WTC11 (cell line): ENCODE measurements at regions not wholly inside any gene's neighbourhood (a gene's known extent, or its start where the extent isn't known, plus 50 kb on each side); places are given as distances from the start of the nearest gene placed in this dataset.

Source experiments
- ATAC-seq: fragments of 200-7000 bp; cut with Tn5 transposase; 2 replicates; pipeline ENCODE4 v1.10.0; 2021; ENCODE audit warnings: mild to moderate bottlenecking, moderate library complexity
- CTCF ChIA-PET: fragments of 300-600 bp; sonication (Branson Sonifier 250); formaldehyde crosslinking; loops from one replicate; lab custom pipeline; 2021; ENCODE audit warnings: antibody characterized with exemption; lab: Charles Lee
- POLR2A ChIA-PET: fragments of 350-600 bp; sonication (Branson Sonifier 250); formaldehyde crosslinking; loops from one replicate; lab custom pipeline; 2021; ENCODE audit warnings: antibody characterized with exemption; lab: Charles Lee
- DNase-seq: peaks from one replicate; pipeline ENCODE4 v3.0.0; 2021; ENCODE audit warnings: low spot score
- H3K27ac Mint-ChIP-seq: 2 replicates; pipeline ENCODE4 v1.8.0; 2021; ENCODE audit warnings: mixed read lengths
- H3K27me3 Mint-ChIP-seq: 2 replicates; pipeline ENCODE4 v1.8.0; 2021; ENCODE audit warnings: low read depth, mild to moderate bottlenecking, moderate library complexity, mixed read lengths
- H3K36me3 Mint-ChIP-seq: 2 replicates; pipeline ENCODE4 v1.8.0; 2021; ENCODE audit warnings: mixed read lengths
- H3K4me1 Mint-ChIP-seq: 2 replicates; pipeline ENCODE4 v1.8.0; 2022; ENCODE audit warnings: mixed read lengths
- H3K4me3 Mint-ChIP-seq: 2 replicates; pipeline ENCODE4 v1.8.0; 2021; ENCODE audit warnings: mild to moderate bottlenecking, moderate library complexity, mixed read lengths
- H3K9me3 Mint-ChIP-seq: 2 replicates; pipeline ENCODE4 v1.8.0; 2021; ENCODE audit warnings: mixed read lengths
- ELF4 ChIP-seq: sonication (generic); formaldehyde crosslinking; IDR thresholded peaks from 2 replicates; pipeline ENCODE4 v1.8.1; 2022; ENCODE audit warnings: low read depth, mild to moderate bottlenecking, moderate library complexity, missing genetic modification reagents
- EMX1 ChIP-seq: fragments of 250-450 bp; sonication (Bioruptor Pico); IDR thresholded peaks from 2 replicates; pipeline ENCODE4 v1.8.0; 2021; ENCODE audit warnings: mild to moderate bottlenecking
- ETV6 ChIP-seq: sonication (generic); formaldehyde crosslinking; IDR thresholded peaks from 2 replicates; pipeline ENCODE4 v1.8.1; 2022; ENCODE audit warnings: mild to moderate bottlenecking, missing genetic modification reagents
- FOXK1 ChIP-seq: sonication (generic); formaldehyde crosslinking; IDR thresholded peaks from 2 replicates; pipeline ENCODE4 v1.8.0; 2022; ENCODE audit warnings: mild to moderate bottlenecking, moderate library complexity, missing genetic modification reagents
- GTF2I ChIP-seq: fragments of 250-450 bp; sonication (Bioruptor Pico); conservative IDR thresholded peaks from 2 replicates; pipeline ENCODE4 v1.4.0; 2021; ENCODE audit warnings: mild to moderate bottlenecking
- IRF2 ChIP-seq: sonication (generic); formaldehyde crosslinking; IDR thresholded peaks from 2 replicates; pipeline ENCODE4 v1.8.0; 2022; ENCODE audit warnings: low read depth, missing genetic modification reagents, borderline replicate concordance
- MLX ChIP-seq: sonication (generic); formaldehyde crosslinking; IDR thresholded peaks from 2 replicates; pipeline ENCODE4 v1.8.1; 2023; ENCODE audit warnings: mild to moderate bottlenecking, missing genetic modification reagents, moderate library complexity
- NFATC4 ChIP-seq: fragments of 250-450 bp; sonication (Bioruptor Pico); IDR thresholded peaks from 2 replicates; pipeline ENCODE4 v1.9.0; 2021; ENCODE audit warnings: mild to moderate bottlenecking
- NR1H2 ChIP-seq: sonication (generic); formaldehyde crosslinking; IDR thresholded peaks from 2 replicates; pipeline ENCODE4 v1.9.0; 2021; ENCODE audit warnings: mild to moderate bottlenecking, moderate library complexity, missing genetic modification reagents
- PRDM15 ChIP-seq: sonication (generic); formaldehyde crosslinking; IDR thresholded peaks from 2 replicates; pipeline ENCODE4 v1.8.0; 2022; ENCODE audit warnings: missing genetic modification reagents
- TEAD1 ChIP-seq: sonication (generic); formaldehyde crosslinking; IDR thresholded peaks from 2 replicates; pipeline ENCODE4 v1.8.0; 2022; ENCODE audit warnings: mild to moderate bottlenecking, missing genetic modification reagents
- TEAD4 ChIP-seq: sonication (generic); formaldehyde crosslinking; IDR thresholded peaks from 2 replicates; pipeline ENCODE4 v1.8.0; 2022; ENCODE audit warnings: mild to moderate bottlenecking, missing genetic modification reagents
- USF1 ChIP-seq: sonication (generic); formaldehyde crosslinking; IDR thresholded peaks from 2 replicates; pipeline ENCODE4 v1.8.0; 2022; ENCODE audit warnings: mild to moderate bottlenecking, missing genetic modification reagents
- ZNF396 ChIP-seq: fragments of 250-450 bp; sonication (Bioruptor Pico); IDR thresholded peaks from 2 replicates; pipeline ENCODE4 v1.8.0; 2021; ENCODE audit warnings: mild to moderate bottlenecking, moderate library complexity, borderline replicate concordance
- ZNF423 ChIP-seq: fragments of 250-450 bp; sonication (Bioruptor Pico); IDR thresholded peaks from 2 replicates; pipeline ENCODE4 v2.1.2; 2022; ENCODE audit warnings: mild to moderate bottlenecking, moderate library complexity
- ZNF671 ChIP-seq: fragments of 250-450 bp; sonication (Bioruptor Pico); IDR thresholded peaks from 2 replicates; pipeline ENCODE4 v1.8.0; 2021; ENCODE audit warnings: mild to moderate bottlenecking
- TF ChIP-seq, protein P1 (sequence below): fragments of 250-450 bp; sonication (Bioruptor Pico); IDR thresholded peaks from 2 replicates; pipeline ENCODE4 v1.9.0; 2021; ENCODE audit warnings: mild to moderate bottlenecking
- TF ChIP-seq, protein P2 (sequence below): sonication (generic); formaldehyde crosslinking; IDR thresholded peaks from 2 replicates; pipeline ENCODE4 v1.8.1; 2023; ENCODE audit warnings: mild to moderate bottlenecking, missing genetic modification reagents
- TF ChIP-seq, protein P3 (sequence below): sonication (generic); formaldehyde crosslinking; IDR thresholded peaks from 2 replicates; pipeline ENCODE4 v1.8.1; 2022; ENCODE audit warnings: mild to moderate bottlenecking, missing genetic modification reagents, moderate library complexity, borderline replicate concordance
- TF ChIP-seq, protein P4 (sequence below): sonication (generic); formaldehyde crosslinking; IDR thresholded peaks from 2 replicates; pipeline ENCODE4 v1.8.0; 2023; ENCODE audit warnings: missing genetic modification reagents, mild to moderate bottlenecking, borderline replicate concordance

DNA sequence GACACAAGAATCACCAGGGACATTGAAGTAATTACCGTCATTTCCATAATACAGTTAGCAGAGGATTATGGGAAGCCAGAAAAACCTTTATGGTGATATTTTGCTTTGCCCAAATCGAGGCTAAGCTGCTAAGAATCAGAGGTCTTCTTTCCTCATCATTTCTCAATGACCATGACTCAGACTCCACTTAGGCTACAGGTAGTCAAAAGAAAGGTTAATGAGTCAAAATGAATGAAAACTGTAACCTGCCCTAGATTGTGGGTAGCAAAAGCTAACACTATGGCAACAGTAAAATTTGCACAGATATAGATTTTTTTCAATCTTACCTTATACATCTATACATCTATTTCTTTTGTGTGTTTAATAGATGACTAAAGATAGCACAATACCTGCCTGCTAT is 185.8 kb downstream of the CARTPT start:
- H3K9me3 Mint-ChIP-seq = peaks cover 21% of the 10 kb centered on the region
- ChIA-PET POLR2A (no interaction called here), CTCF (no interaction called here)
- no peak for DNase-seq
- peaks cover 5% of the 10 kb centered on the region; the same call in 1 of the 2 replicates for H3K36me3 Mint-ChIP-seq
- no peak overlapping the region for H3K4me3 Mint-ChIP-seq
- ATAC-seq = no peak
- no peak overlapping the region for H3K27ac Mint-ChIP-seq
- no peaks in the 10 kb centered on the region; the same call in 1 of the 2 replicates for H3K27me3 Mint-ChIP-seq
- TF ChIP-seq ZNF396 (CRISPR knock-in tag) = no peak
- TF ChIP-seq ELF4 = no peak
- no peak for TF ChIP-seq IRF2 (CRISPR knock-in tag)
- TF ChIP-seq PRDM15 (CRISPR knock-in tag) = no peak
- TF ChIP-seq ZNF671 (CRISPR knock-in tag) = no peak
- TF ChIP-seq, protein P1, sequence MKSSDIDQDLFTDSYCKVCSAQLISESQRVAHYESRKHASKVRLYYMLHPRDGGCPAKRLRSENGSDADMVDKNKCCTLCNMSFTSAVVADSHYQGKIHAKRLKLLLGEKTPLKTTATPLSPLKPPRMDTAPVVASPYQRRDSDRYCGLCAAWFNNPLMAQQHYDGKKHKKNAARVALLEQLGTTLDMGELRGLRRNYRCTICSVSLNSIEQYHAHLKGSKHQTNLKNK (CRISPR knock-in tag) = no peak
- H3K4me1 Mint-ChIP-seq = peaks cover 12% of the 10 kb centered on the region

DNA sequence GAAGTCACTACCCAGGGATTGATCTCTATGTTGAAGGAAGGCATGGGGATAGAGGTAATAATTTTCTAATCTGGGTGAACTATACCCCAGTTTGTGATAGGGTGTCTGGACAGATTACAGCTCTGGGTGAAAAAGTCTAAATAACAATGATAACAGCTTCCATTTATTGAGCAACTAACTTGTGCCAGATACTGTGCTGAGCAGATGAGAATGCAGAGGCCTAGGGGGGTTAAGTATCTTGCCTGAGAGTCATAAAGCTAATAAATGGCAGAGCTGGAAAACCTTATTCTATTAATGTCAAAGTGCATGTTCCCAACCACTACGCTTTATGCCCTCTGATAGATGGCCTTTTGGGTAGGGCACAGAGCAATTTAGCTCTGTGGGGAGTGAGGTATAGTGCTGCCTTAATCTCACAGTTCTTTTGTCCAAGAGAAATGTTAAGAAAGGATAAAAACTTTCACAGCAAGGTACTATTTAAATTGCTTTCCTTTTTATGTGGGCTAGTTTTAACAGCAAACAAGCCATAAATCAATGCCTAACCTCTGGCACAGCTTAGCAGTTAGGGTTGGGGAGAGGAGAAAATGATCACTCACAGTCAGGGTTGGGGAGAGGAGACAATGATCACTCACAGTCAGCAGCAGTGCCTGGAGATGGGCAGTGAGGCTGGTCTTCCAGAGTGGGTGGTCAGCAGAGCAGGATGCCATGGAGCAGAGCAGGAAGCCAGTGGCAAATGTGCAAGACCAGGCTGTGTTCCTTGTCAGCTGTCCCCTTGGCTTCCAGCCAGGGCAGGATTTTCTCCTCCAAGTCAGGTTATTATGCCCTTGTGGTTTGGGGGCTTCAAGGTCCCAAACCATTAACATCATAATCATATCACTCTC is 187.0 kb downstream of the CARTPT start:
- no peak overlapping the region for H3K27ac Mint-ChIP-seq
- peaks cover 5% of the 10 kb centered on the region; the same call in 1 of the 2 replicates for H3K36me3 Mint-ChIP-seq
- CTCF ChIA-PET = interaction anchor here (1.2 kb wide), 1 partner anchor 123 kb away, joined by 3 read pairs; no protein-coding TSS in a partner anchor
- DNase-seq (no peak), ATAC-seq (no peak)
- peaks cover 10% of the 10 kb centered on the region for H3K9me3 Mint-ChIP-seq
- POLR2A ChIA-PET = interaction anchor here (0.6 kb wide), 1 partner anchor 425 kb away, joined by 5 read pairs; no protein-coding TSS in a partner anchor
- no peak overlapping the region for H3K4me3 Mint-ChIP-seq
- H3K4me1 Mint-ChIP-seq = peaks cover 12% of the 10 kb centered on the region
- no peaks in the 10 kb centered on the region; the same call in 1 of the 2 replicates for H3K27me3 Mint-ChIP-seq
- TF ChIP-seq TEAD1 (CRISPR knock-in tag) (no peak), ETV6 (no peak), USF1 (CRISPR knock-in tag) (no peak), NFATC4 (CRISPR knock-in tag) (no peak), GTF2I (no peak), ZNF423 (no peak), NR1H2 (CRISPR knock-in tag) (no peak), FOXK1 (no peak), EMX1 (CRISPR knock-in tag) (no peak), TEAD4 (no peak), MLX (CRISPR knock-in tag) (no peak)
- TF ChIP-seq, protein P2, sequence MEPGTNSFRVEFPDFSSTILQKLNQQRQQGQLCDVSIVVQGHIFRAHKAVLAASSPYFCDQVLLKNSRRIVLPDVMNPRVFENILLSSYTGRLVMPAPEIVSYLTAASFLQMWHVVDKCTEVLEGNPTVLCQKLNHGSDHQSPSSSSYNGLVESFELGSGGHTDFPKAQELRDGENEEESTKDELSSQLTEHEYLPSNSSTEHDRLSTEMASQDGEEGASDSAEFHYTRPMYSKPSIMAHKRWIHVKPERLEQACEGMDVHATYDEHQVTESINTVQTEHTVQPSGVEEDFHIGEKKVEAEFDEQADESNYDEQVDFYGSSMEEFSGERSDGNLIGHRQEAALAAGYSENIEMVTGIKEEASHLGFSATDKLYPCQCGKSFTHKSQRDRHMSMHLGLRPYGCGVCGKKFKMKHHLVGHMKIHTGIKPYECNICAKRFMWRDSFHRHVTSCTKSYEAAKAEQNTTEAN = no peak
- TF ChIP-seq, protein P3, sequence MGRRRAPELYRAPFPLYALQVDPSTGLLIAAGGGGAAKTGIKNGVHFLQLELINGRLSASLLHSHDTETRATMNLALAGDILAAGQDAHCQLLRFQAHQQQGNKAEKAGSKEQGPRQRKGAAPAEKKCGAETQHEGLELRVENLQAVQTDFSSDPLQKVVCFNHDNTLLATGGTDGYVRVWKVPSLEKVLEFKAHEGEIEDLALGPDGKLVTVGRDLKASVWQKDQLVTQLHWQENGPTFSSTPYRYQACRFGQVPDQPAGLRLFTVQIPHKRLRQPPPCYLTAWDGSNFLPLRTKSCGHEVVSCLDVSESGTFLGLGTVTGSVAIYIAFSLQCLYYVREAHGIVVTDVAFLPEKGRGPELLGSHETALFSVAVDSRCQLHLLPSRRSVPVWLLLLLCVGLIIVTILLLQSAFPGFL (CRISPR knock-in tag) = no peak
- TF ChIP-seq, protein P4, sequence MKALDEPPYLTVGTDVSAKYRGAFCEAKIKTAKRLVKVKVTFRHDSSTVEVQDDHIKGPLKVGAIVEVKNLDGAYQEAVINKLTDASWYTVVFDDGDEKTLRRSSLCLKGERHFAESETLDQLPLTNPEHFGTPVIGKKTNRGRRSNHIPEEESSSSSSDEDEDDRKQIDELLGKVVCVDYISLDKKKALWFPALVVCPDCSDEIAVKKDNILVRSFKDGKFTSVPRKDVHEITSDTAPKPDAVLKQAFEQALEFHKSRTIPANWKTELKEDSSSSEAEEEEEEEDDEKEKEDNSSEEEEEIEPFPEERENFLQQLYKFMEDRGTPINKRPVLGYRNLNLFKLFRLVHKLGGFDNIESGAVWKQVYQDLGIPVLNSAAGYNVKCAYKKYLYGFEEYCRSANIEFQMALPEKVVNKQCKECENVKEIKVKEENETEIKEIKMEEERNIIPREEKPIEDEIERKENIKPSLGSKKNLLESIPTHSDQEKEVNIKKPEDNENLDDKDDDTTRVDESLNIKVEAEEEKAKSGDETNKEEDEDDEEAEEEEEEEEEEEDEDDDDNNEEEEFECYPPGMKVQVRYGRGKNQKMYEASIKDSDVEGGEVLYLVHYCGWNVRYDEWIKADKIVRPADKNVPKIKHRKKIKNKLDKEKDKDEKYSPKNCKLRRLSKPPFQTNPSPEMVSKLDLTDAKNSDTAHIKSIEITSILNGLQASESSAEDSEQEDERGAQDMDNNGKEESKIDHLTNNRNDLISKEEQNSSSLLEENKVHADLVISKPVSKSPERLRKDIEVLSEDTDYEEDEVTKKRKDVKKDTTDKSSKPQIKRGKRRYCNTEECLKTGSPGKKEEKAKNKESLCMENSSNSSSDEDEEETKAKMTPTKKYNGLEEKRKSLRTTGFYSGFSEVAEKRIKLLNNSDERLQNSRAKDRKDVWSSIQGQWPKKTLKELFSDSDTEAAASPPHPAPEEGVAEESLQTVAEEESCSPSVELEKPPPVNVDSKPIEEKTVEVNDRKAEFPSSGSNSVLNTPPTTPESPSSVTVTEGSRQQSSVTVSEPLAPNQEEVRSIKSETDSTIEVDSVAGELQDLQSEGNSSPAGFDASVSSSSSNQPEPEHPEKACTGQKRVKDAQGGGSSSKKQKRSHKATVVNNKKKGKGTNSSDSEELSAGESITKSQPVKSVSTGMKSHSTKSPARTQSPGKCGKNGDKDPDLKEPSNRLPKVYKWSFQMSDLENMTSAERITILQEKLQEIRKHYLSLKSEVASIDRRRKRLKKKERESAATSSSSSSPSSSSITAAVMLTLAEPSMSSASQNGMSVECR (CRISPR knock-in tag) = no peak
